ENCODE measurements at regions not wholly inside any gene's neighbourhood (a gene's known extent, or its start where the extent isn't known, plus 50 kb on each side); places are given as distances from the start of the nearest gene placed in this dataset.
"Not testable (repeated sequence)": the region's sequence is repeated elsewhere in the genome, so short reads cannot be mapped to it uniquely, and the experiment has no call there.

DNA sequence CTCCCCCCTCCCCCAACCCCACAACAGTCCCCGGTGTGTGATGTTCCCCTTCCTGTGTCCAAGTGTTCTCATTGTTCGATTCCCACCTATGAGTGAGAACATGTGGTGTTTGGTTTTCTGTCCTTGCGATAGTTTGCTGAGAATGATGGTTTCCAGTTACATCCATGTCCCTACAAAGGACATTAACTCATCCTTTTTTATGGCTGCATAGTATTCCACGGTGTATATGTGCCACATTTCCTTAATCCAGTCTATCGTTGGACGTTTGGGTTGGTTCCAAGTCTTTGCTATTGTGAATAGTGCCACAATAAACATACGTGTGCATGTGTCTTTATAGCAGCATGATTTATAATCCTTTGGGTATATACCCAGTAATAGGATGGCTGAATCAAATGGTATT is 107.3 kb downstream of the ZNF648 start:
- TF ChIP-seq, protein P1, sequence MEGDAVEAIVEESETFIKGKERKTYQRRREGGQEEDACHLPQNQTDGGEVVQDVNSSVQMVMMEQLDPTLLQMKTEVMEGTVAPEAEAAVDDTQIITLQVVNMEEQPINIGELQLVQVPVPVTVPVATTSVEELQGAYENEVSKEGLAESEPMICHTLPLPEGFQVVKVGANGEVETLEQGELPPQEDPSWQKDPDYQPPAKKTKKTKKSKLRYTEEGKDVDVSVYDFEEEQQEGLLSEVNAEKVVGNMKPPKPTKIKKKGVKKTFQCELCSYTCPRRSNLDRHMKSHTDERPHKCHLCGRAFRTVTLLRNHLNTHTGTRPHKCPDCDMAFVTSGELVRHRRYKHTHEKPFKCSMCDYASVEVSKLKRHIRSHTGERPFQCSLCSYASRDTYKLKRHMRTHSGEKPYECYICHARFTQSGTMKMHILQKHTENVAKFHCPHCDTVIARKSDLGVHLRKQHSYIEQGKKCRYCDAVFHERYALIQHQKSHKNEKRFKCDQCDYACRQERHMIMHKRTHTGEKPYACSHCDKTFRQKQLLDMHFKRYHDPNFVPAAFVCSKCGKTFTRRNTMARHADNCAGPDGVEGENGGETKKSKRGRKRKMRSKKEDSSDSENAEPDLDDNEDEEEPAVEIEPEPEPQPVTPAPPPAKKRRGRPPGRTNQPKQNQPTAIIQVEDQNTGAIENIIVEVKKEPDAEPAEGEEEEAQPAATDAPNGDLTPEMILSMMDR (IDR thresholded peaks at IDR 0.05; ENCODE audit: low read depth, low read length, poor library complexity, severe bottlenecking) = not testable (repeated sequence)
- TF ChIP-seq EZH2phosphoT487 (IDR thresholded peaks at IDR 0.05; ENCODE audit: borderline replicate concordance, low read length) = not testable (repeated sequence)
